Left ventricle myocardium inferior (tissue), 1 donor: ENCODE measurements at regions not wholly inside any gene's neighbourhood (a gene's known extent, or its start where the extent isn't known, plus 50 kb on each side); places are given as distances from the start of the nearest gene placed in this dataset.
"Not testable (repeated sequence)": the region's sequence is repeated elsewhere in the genome, so short reads cannot be mapped to it uniquely, and the experiment has no call there.

Source experiments
- DNase-seq: peaks from one replicate; pipeline ENCODE4 v3.0.0-alpha.2; 2020
- H3K27ac ChIP-seq: fragments of 200-600 bp; replicated peaks from 2 replicates; pipeline ENCODE4 v1.8.0; 2021
- H3K27me3 ChIP-seq: fragments of 200-600 bp; 2 replicates; pipeline ENCODE4 v1.8.0; 2021; ENCODE audit warnings: low read depth
- H3K36me3 ChIP-seq: fragments of 200-600 bp; 2 replicates; pipeline ENCODE4 v1.8.0; 2021
- H3K4me1 ChIP-seq: fragments of 200-600 bp; 2 replicates; pipeline ENCODE4 v1.8.0; 2021
- H3K4me3 ChIP-seq: fragments of 200-600 bp; 2 replicates; pipeline ENCODE4 v1.8.0; 2021; ENCODE audit warnings: mild to moderate bottlenecking, moderate library complexity
- H3K9me3 ChIP-seq: fragments of 200-600 bp; replicated peaks from 2 replicates; pipeline ENCODE4 v1.8.0; 2021
- intact Hi-C: fragments of 100-400 bp; cut with micrococcal nuclease; formaldehyde crosslinking; loops from one replicate; pipeline ENCODE4 v1.11.0; 2022
- TF ChIP-seq, protein P1 (sequence below): fragments of 200-600 bp; IDR thresholded peaks from 2 replicates; pipeline ENCODE4 v1.8.0; 2021; ENCODE audit warnings: antibody characterized with exemption, mild to moderate bottlenecking, borderline replicate concordance
- donor health status: DM: no; HTN: yes; CAD: no; lungs with severe emphysema.

DNA sequence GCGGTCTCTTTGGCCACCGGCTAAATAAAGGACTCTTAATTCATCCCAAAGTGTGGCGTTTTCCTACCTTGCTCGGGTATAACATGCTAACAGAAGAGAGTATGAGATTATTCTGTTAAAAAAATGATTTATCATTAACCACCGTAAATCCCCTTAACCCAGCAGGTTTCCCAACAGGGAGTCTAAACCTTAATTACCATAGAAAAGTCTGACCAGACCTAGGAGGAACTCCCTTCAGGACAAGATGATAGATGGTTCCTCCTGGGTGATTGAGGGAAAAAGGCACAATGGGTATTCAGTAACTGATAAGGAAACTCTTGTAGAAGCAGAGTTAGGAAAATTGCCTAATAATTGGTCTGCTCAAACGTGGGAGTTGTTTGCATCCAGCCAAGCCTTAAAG lies 193.7 kb downstream of the ZNF737 start:
- no peaks in the 10 kb centered on the region for H3K36me3 ChIP-seq
- no peak for DNase-seq
- H3K4me1 ChIP-seq, result no peaks in the 10 kb centered on the region
- H3K9me3 ChIP-seq, result peaks cover 12% of the 10 kb centered on the region
- intact Hi-C loops, result no loop called here
- TF ChIP-seq, protein P1, sequence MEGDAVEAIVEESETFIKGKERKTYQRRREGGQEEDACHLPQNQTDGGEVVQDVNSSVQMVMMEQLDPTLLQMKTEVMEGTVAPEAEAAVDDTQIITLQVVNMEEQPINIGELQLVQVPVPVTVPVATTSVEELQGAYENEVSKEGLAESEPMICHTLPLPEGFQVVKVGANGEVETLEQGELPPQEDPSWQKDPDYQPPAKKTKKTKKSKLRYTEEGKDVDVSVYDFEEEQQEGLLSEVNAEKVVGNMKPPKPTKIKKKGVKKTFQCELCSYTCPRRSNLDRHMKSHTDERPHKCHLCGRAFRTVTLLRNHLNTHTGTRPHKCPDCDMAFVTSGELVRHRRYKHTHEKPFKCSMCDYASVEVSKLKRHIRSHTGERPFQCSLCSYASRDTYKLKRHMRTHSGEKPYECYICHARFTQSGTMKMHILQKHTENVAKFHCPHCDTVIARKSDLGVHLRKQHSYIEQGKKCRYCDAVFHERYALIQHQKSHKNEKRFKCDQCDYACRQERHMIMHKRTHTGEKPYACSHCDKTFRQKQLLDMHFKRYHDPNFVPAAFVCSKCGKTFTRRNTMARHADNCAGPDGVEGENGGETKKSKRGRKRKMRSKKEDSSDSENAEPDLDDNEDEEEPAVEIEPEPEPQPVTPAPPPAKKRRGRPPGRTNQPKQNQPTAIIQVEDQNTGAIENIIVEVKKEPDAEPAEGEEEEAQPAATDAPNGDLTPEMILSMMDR, result no peak
- no peaks in the 10 kb centered on the region for H3K27me3 ChIP-seq
- no peak overlapping the region for H3K4me3 ChIP-seq
- no peak overlapping the region for H3K27ac ChIP-seq

DNA sequence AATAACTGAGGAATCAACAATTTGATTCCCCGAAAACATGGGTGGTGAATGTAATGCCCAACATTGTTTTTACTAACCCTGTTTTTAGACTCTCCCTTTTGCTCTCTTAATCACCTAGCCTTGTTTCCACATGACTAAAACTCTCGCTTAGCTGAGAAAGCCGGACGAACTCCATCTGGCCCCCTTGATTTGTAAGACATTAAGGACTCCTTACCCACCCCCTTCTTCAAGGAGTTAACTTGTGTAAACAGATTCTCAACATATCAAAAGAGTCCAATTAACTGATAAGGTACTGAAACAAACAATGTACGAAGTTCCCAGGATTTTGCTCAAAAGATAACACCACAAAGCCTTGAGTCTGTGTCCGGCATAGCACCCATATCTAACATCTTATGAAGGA lies 194.3 kb downstream of the ZNF737 start:
- H3K4me3 ChIP-seq, H3K27ac ChIP-seq, H3K36me3 ChIP-seq, intact Hi-C loops, H3K27me3 ChIP-seq, H3K4me1 ChIP-seq, DNase-seq: not testable (repeated sequence)
- H3K9me3 ChIP-seq, result peaks cover 12% of the 10 kb centered on the region

DNA sequence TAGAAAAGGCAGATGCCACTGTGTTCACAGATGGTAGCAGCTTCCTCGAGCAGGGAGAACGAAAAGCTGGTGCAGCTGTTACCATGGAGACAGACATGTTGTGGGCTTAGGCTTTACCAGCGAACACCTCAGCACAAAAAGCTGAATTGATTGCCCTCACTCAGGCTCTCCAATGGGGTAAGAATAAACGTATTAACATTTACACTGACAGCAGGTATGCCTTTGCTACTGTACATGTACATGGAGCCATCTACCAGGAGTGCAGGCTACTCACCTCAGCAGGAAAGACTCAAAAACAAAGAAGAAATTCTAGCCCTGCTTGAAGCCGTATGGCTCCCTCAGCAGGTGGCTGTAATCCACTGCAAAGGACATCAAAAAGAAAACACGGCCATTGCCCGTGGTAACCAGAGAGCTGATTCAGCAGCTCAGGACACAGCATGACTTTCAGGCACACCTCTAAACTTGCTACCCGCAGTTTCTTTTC lies 197.7 kb downstream of the ZNF737 start:
- no peak for DNase-seq
- TF ChIP-seq, protein P1, result no peak
- no peaks in the 10 kb centered on the region for H3K4me1 ChIP-seq
- intact Hi-C loops, result no loop called here
- no peaks in the 10 kb centered on the region for H3K27me3 ChIP-seq
- no peak overlapping the region for H3K27ac ChIP-seq
- H3K4me3 ChIP-seq, result no peak overlapping the region
- H3K36me3 ChIP-seq, result no peaks in the 10 kb centered on the region
- H3K9me3 ChIP-seq, result no peaks in the 10 kb centered on the region

DNA sequence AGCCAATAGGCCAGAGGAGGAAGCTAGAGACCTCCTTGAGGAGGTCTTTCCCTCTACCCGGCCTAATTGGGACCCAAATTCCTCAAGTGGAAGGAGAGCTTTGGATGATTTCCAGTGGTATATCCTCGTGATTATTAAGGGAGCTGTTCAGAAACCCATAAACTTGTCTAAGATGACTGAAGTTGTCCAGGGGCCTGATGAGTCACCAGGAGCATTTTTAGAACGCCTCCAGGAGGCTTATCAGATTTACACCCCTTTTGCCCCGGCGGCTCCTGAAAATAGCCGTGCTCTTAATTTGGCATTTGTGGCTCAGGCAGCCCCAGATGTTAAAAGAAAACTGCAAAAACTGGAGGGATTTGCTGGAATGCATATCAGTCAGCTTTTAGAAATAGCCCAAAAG lies 198.1 kb downstream of the ZNF486 start:
- no peak overlapping the region for H3K27ac ChIP-seq
- no peaks in the 10 kb centered on the region for H3K27me3 ChIP-seq
- TF ChIP-seq, protein P1, result no peak
- H3K4me1 ChIP-seq, result no peaks in the 10 kb centered on the region
- no peak overlapping the region for H3K4me3 ChIP-seq
- no peaks in the 10 kb centered on the region for H3K36me3 ChIP-seq
- H3K9me3 ChIP-seq, result no peaks in the 10 kb centered on the region
- intact Hi-C loops, result no loop called here
- no peak for DNase-seq

DNA sequence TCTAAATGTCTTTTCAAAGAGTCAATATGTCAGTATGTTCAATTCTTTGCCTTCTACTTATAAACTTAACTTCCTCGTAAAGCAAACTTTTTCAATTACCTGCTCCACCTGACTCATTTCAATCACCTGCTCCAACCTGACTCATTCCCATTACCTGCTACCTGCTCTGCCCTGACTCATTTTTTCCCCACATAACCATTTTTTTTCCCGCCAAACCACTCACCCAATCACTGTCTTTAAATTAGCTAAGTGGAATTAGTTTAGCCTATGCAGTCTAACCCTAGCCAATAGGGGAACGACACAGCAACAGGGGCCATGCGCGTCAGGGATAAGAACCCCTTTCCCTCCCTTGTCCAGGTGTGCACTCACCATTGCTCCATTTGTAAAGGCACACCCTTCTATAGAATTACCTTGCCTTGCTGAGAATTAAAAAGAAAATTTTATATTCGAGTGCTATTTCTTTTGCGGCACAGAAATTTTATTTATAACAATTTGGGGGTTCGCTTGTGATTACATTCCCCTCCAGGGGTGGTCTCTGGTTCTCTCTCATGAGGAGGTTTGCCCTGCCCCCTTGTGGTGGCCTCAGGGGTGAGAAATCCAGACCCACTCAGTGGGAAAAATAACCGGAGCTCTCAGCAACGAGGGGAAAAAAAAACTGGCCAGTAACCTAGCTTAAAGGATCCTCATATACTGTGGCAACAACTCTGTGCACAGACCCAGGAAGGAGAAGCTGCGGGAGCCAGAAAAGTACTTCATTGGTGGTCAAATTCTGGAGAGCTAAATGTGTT lies 193.1 kb downstream of the ZNF486 start:
- Histone ChIP-seq H3K4me3 (no peak overlapping the region), H3K4me1 (no peaks in the 10 kb centered on the region), H3K27me3 (no peaks in the 10 kb centered on the region), H3K27ac (no peak overlapping the region), H3K36me3 (no peaks in the 10 kb centered on the region), H3K9me3 (peaks cover 30% of the 10 kb centered on the region)
- no peak for DNase-seq
- intact Hi-C loops, result no loop called here
- TF ChIP-seq, protein P1, result peak; percentile 37

DNA sequence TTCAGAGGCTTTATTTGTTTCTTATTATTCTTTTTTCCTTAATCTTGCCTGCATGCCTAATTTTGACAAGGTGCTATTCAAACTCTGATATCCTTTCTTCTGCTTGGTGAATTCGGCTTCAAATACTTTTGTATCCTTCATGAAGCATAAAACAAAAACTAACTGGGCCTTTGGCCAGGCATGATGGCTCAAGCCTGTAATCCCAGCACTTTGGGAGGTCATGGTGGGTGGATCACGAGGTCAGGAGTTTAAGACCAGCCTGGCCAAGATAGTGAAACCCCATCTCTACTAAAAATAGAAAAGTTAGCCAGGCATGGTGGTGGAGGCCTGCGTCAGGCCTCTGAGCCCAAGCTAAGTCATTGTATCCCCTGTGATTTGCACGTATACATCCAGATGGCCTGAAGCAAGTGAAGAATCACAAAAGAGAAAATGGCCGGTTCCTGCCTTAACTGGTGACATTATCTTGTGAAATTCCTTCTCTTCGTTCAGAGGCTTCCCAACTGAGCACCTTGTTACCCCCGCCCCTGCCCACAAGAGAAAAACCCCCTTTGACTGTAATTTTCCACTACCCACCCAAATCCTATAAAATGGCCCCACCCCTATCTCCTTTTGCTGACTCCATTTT lies 191.9 kb downstream of the ZNF486 start:
- H3K4me3 ChIP-seq, H3K4me1 ChIP-seq, H3K27me3 ChIP-seq, intact Hi-C loops, H3K36me3 ChIP-seq, DNase-seq, H3K27ac ChIP-seq: not testable (repeated sequence)
- peaks cover 35% of the 10 kb centered on the region for H3K9me3 ChIP-seq
